ENCODE measurements at regions not wholly inside any gene's neighbourhood (a gene's known extent, or its start where the extent isn't known, plus 50 kb on each side); places are given as distances from the start of the nearest gene placed in this dataset.

GRCh38 chr14:98950353-98950895 is 321.6 kb downstream of the BCL11B start:
- no peak for DNase-seq (ENCODE audit: low read depth in 1 of 2, low spot score in 1 of 2)
- Histone ChIP-seq H3K4me3 (replicated peaks; ENCODE audit: insufficient read depth, low read length) (no peak overlapping the region), H3K27ac (replicated peaks) (no peak overlapping the region), H3K27me3 (ENCODE audit: insufficient read depth, poor library complexity, severe bottlenecking) (no peaks in the 10 kb centered on the region)
- TF ChIP-seq GABPA (IDR thresholded peaks at IDR 0.05; ENCODE audit: low read depth): no peak
- no peak for TF ChIP-seq POLR2AphosphoS5 (IDR thresholded peaks at IDR 0.05; ENCODE audit: low read depth)
- TF ChIP-seq SPI1 (IDR thresholded peaks at IDR 0.05; ENCODE audit: borderline replicate concordance, low read depth): no peak
- no peak for TF ChIP-seq CTCF (IDR thresholded peaks at IDR 0.05; ENCODE audit: insufficient read depth, low read length)
- TF ChIP-seq REST (IDR thresholded peaks at IDR 0.05; ENCODE audit: insufficient replicate concordance, low read depth): no peak

- no peaks in the 10 kb centered on the region for H3K27me3 ChIP-seq (ENCODE audit: insufficient read depth, poor library complexity, severe bottlenecking)
- no peak overlapping the region for H3K27ac ChIP-seq (replicated peaks)
- no peak for DNase-seq (ENCODE audit: low read depth in 1 of 2, low spot score in 1 of 2)
- no peak overlapping the region for H3K4me3 ChIP-seq (replicated peaks; ENCODE audit: insufficient read depth, low read length)
- TF ChIP-seq SPI1 (IDR thresholded peaks at IDR 0.05; ENCODE audit: borderline replicate concordance, low read depth): no peak
- TF ChIP-seq GABPA (IDR thresholded peaks at IDR 0.05; ENCODE audit: low read depth): no peak
- TF ChIP-seq CTCF (IDR thresholded peaks at IDR 0.05; ENCODE audit: insufficient read depth, low read length): no peak
- no peak for TF ChIP-seq REST (IDR thresholded peaks at IDR 0.05; ENCODE audit: insufficient replicate concordance, low read depth)
- no peak for TF ChIP-seq POLR2AphosphoS5 (IDR thresholded peaks at IDR 0.05; ENCODE audit: low read depth)
Measured at GRCh38 chr14:98951031-98951430, 321.0 kb downstream of the BCL11B start.

GRCh38 chr14:98951521-98952152 is 320.4 kb downstream of the BCL11B start:
- H3K27ac ChIP-seq (replicated peaks): no peak overlapping the region
- TF ChIP-seq GABPA (IDR thresholded peaks at IDR 0.05; ENCODE audit: low read depth) (no peak), REST (IDR thresholded peaks at IDR 0.05; ENCODE audit: insufficient replicate concordance, low read depth) (no peak), SPI1 (IDR thresholded peaks at IDR 0.05; ENCODE audit: borderline replicate concordance, low read depth) (no peak), CTCF (IDR thresholded peaks at IDR 0.05; ENCODE audit: insufficient read depth, low read length) (no peak), POLR2AphosphoS5 (IDR thresholded peaks at IDR 0.05; ENCODE audit: low read depth) (no peak)
- no peak for DNase-seq (ENCODE audit: low read depth in 1 of 2, low spot score in 1 of 2)
- no peaks in the 10 kb centered on the region for H3K27me3 ChIP-seq (ENCODE audit: insufficient read depth, poor library complexity, severe bottlenecking)
- H3K4me3 ChIP-seq (replicated peaks; ENCODE audit: insufficient read depth, low read length): no peak overlapping the region
